SK-N-DZ (cell line): ENCODE measurements at regions not wholly inside any gene's neighbourhood (a gene's known extent, or its start where the extent isn't known, plus 50 kb on each side); places are given as distances from the start of the nearest gene placed in this dataset.

Experiments
- DNase-seq: peaks from one replicate; pipeline ENCODE4 v3.0.0-alpha.2; 2015; ENCODE audit warnings: low spot score

DNA sequence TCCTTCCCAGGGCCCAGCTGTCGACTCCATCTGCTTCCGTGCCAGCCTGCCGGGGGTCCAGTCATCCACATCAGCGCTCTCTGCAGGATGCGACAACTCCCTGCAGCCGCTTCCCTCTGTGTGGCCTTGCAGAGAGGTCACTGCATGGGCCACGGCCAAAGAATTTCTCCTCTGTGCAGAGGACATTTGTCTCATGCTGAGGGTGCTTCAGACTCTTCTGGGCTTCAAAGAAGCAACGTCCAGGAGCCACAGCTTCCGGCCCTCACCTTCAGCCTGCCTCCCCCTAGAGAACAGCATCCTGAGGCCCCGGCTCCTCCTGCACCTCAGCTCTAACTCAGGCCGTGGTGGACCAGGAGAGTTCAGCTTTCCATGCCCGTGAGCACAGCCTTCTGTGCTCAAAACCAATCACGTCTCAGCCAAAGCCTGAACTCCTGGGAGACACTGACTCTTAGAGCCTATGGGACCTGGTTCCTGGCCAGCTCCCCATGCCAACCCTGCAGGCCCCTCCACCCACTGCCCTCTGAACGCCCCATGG lies 258.9 kb downstream of the BRD1 start:
- DNase-seq = no peak

DNA sequence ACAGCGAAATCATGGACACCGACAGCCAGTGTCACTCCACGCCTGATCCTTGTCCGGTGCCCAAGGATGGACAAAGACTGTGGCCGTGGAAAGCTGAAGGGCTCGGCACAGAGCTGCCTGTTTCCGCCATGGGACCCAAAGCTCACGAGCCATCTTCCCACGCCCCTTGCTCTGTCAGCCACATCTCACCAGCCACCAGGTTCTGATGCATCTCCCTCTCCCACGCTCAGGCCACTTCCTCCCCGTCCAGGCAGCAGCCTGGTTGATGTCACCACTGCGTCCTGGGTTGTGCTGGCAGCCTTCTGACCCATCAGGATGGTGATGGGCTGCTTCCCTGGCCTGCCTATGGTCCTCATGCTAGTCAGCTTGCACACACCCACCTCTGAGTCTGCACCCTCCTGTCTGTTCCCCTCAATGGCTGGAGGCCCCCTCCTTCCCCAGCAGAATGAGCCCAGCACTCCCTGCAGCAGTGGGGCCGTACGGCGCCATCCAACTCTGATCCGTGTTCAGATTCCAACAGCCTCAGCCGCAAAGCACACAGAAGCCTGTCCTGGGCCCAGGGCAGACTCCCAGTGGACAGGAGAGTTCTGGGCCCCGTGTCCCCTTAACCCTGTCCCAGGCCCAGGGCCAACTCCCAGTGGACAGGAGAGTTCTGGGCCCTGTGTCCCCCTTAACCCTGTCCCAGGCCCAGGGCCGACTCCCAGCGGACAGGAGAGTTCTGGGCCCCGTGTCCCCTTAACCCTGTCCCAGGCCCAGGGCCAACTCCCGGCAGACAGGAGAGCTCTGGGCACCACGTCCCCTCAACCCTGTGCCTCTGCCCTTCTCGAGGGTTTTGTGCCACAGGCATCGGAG lies 259.5 kb downstream of the BRD1 start:
- no peak for DNase-seq

DNA sequence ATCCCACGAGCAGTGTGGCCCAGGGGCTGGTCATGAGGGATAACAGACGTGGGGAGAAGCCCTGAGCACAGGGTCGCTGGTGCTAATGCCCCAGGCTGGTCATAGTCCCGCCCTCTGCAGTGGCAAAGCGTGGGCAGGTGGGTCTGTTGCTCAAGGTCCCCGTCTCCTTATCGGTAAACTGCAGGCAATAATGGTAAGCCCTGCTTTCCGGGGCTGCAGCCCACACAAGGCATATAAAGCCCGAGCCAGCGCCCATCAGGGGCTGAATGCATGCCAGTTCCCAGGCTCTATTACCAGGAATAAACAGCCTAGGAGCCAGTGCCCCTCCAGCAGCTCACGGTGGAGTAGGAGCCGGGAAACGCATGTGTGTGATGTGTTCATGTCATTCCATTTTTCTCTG lies 261.0 kb downstream of the BRD1 start:
- DNase-seq = no peak

- DNase-seq = no peak
Observed at GRCh38 chr22:49566141-49566541, 261.5 kb downstream of the BRD1 start.

DNA sequence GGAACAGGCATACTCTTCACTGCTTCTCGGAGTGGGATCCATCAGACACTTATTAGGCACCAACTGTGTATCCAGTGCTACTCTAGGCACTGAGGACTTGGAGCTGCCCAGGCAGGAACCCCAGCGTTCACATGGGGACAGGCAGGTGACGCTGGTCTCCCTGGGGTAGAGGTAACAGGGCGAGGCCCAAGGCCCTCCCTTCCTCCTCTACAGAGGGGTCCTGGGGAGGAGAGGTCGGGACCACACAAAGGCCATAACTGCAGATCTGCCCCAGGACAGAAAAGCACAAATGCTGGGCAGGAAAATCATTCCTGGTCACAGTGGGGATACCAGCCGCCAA lies 262.2 kb downstream of the BRD1 start:
- no peak for DNase-seq

- no peak for DNase-seq
Observed at GRCh38 chr22:49564666-49565515, 262.8 kb downstream of the BRD1 start.

DNA sequence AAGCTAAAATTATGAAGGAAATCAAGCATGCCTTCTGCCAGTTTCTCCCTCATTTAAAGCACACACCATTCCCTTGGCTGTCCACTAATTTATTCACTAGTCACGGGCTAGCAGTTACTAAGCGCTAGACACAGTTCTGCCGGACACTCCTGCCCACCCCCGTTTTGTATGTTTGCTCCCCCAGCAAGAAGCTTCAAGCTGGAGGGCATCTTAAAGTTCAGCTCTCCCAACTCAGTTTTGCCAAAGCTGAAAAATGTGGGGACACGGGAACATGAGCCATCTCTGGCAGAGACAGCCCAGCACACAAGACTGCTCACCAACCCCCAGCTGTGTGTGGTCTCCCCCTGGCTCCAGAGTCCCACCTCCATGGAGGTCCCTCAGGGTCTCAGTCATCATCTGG lies 263.6 kb downstream of the BRD1 start:
- no peak for DNase-seq

DNA sequence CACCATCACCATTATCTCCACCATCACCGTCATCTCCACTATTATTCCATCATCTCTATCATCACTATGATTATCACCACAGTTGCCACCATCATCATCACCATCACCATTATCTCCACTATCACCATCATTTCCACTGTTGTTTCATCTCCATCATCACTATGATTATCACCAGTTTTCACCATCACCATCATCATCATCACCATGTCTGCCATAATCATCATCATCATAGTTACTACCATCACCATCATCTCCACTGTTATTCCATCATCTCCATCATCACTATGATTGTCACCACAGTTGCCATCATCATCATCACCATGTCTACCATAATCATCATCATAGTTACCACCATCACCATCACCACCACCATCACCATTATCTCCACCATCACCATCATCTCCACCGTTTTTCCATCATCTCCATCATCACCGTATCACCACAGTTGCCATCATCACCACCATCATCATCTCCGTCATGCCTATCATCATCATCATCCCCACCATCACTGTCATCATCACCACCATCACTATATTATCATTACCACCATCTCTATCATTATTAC lies 264.9 kb downstream of the BRD1 start:
- no peak for DNase-seq

DNA sequence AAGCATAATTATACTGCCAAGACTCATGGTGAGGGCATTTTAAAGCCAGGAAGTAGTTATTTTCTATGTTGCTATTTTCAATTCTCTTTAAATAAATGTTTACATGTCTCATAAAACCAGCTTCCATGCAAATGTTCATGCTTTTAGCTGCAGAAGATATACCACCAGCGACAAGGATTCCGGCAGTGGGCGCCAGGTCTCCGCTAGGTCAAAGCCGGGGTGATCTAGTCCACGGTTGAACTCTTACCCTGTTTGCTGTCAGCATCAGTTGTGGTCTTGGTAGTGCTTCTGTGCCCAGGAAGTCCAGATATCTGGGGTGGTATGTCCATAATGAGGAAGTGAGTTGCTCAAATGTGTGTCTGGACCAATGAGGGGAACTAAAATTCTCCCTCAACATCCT lies 265.7 kb downstream of the BRD1 start:
- no peak for DNase-seq

GRCh38 chr22:49561338-49561737 lies 266.3 kb downstream of the BRD1 start:
- no peak for DNase-seq

GRCh38 chr22:49555526-49555925 lies 272.1 kb downstream of the BRD1 start:
- no peak for DNase-seq

DNA sequence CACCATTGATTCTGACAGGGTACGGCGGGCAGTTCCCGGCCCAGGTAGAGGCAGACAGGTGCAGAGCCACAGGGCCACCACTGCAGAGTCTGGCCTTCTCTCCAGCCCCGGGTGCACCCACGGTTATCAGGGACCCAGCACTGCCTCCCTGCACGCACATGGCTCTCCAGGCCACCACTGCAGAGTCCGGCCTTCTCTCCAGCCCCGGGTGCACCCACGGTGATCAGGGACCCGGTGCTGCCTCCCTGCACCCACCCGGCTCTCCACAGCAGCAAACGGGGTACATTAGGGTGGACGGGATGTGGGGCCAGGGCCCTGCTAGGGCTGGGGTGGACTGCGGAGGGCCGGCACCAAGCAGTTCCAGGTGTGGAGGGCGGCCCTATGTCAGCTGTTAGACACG lies 272.9 kb downstream of the BRD1 start:
- DNase-seq = no peak

GRCh38 chr22:49554296-49554625 lies 273.4 kb downstream of the BRD1 start:
- DNase-seq = no peak

DNA sequence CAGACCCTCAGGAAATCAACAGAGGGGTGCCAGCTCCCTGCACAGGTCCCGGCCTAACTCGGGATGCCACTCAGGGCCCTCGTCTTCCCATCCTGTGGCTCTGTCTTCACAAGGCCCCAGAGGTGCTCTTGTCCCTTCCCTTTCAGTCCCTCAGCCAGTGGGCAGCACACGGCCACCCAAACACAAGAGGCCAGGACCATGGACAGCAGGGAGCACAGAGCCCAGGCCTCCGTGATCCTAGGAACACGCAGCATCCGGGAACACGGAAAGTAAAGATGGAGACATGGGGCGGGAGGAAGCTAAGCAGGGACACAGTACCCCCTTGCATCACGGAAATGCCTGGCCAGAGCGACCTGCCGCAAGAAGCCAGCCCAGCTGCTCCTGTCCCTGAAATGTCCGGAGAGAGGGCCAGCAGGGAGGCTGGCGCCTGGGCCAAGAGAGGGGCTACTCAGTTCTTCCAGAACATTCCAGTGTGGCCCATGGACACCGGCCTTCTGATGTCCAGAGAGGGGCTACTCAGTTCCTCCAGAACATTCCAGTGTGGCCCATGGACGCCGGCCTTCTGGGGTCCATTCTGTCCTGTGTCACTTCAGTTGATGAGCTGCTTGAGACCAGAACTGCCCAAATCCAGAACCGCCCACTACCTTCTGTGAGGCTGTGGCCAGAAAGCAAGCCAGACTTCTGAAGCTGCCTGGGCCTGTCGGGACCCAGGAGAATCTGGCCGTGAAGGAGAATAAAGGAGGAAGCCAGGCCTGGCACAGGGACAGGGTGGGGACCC lies 274.0 kb downstream of the BRD1 start:
- DNase-seq = no peak

DNA sequence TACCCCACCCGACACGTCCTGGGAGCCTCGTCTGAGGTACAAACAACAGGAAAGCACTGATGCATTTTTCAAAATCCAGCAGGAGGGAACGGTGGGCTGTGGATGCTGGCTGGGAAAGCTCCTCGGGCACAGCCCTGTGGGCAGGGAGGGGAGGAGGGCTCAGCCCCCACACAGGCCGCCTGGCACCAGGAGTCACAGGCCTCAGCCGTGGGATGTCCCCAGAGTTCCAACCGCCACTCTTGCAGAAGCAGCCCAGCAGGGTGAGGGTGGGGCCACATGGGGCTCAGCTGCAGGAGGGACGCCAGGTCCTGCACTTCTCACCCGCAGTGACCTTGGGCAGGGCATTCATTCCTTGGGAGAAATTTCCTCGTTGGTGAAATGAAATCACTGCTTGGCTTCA lies 274.6 kb downstream of the BRD1 start:
- no peak for DNase-seq

DNA sequence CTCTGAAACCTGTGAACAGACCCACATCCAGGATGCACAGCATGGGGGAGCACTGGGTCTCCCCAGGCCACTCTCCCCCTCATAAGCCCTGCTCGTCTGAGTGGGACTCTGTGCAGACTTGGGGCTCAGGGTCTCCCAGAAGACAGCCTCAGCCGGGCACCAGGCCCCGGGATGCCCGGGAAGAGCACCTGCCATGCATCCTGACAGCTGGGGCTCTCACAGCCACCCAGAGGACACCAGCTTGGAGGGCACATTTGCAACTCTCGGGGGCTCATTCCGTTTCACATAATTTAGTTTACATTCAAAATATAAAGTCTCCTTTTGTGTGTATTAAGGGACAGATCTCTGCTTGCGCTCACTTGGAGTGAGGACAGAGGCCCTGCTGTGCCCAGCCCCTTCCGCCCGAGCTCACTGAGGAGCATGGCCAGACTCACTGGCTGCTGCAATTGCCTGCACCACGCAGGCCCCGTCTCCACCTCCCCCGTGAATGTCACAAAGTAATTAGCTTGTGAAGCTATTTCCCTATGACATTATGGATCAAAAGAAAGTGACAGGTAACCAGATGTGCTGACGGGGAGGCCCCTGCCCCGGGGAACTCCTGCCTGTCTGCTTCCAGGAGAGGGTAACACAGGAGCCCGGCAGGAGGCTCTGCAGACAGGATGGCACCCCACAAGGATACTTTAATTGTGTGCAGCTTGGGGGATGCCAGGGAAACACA lies 275.6 kb downstream of the BRD1 start:
- no peak for DNase-seq

DNA sequence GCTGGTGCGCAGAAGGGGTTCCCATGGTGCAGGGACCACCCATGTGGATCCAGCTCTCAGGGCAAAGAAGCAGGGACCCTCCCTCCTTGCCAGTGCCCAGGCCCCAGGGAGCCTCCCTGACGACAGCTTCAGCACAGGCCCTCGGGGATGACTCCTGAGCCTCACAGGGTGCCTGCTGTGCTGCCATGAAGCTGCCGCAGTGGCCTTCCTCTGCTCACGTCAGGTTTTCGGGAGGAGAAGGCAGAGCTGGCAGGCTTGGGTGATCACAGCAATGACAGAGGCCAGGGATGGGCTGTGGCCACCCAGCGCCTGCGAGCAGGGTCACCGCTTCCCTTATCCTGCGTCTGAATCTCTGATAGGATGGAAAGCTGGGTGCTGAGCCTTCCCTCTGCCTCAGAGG lies 276.2 kb downstream of the BRD1 start:
- no peak for DNase-seq

DNA sequence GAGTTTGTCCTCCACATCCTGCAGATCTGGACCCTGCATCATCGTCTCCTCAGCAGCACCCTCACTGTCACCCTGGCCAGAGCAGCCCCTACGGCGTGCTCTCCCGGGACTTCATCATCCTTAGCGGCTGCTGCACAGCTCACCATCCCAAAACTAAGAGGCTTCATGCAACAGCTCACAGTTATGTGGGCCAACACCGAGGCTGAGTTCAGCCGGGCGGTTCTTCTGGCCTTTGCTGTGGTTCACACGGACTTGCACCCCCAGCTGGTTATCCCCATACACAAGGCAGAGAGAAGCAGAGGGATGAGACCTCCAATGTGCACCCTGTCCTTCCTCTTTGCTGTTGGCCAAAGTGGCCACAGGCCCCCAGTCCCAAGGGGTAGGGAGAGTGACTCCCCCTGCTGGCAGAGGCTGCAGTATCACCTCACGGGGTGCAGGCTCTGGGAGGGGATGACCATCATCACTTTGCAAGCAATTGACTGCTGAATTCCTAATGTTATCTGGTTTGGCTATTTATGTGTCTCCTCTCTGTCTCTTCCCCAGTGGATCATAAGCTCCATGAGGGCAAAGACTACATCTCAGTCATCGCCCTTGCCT lies 276.8 kb downstream of the BRD1 start:
- DNase-seq = no peak

- no peak for DNase-seq
Observed at GRCh38 chr22:49550141-49550430, 277.6 kb downstream of the BRD1 start.

- no peak for DNase-seq
Observed at GRCh38 chr22:49549256-49550140, 278.2 kb downstream of the BRD1 start.
